Vagina (tissue), 2 donors: ENCODE measurements at regions not wholly inside any gene's neighbourhood (a gene's known extent, or its start where the extent isn't known, plus 50 kb on each side); places are given as distances from the start of the nearest gene placed in this dataset.

Experiments
- DNase-seq, 2 donors: peaks; one replicate each; pipeline ENCODE4 v3.0.0-alpha.2; 2017; ENCODE audit errors: extremely low spot score in 2 of 2
- H3K27ac ChIP-seq: fragments of 200-600 bp; sonication (generic); one replicate; pipeline ENCODE4 v1.5.1; 2019
- H3K27me3 ChIP-seq: fragments of 200-600 bp; sonication (generic); one replicate; pipeline ENCODE4 v1.5.1; 2019
- H3K36me3 ChIP-seq, 2 donors: fragments of 200-600 bp; sonication (generic); one replicate each; pipeline ENCODE4 v1.5.1; 2017 to 2019
- H3K4me1 ChIP-seq: fragments of 200-600 bp; sonication (generic); one replicate; pipeline ENCODE4 v1.5.1; 2019
- H3K4me3 ChIP-seq, 2 donors: fragments of 200-600 bp; sonication (generic); 1 replicate in 1 of 2; 2 replicates in 1 of 2; pipeline ENCODE4 v1.5.1; 2016 to 2019
- H3K9me3 ChIP-seq: fragments of 200-600 bp; sonication (generic); one replicate; pipeline ENCODE4 v1.5.1; 2019
- CTCF ChIP-seq, 3 experiments: fragments of 450-650 bp in 2 of 3; fragments of 200-600 bp in 1 of 3; sonication (generic) in 1 of 3; IDR thresholded peaks; one replicate each; pipeline ENCODE4 v1.5.1; 2017 to 2019; ENCODE audit warnings: antibody characterized with exemption in 3 of 3, mild to moderate bottlenecking in 2 of 3, moderate library complexity in 2 of 3
- POLR2A ChIP-seq, 2 donors: fragments of 450-650 bp; IDR thresholded peaks; one replicate each; pipeline ENCODE4 v1.6.1; 2017; ENCODE audit warnings: antibody characterized with exemption in 2 of 2, mild to moderate bottlenecking in 2 of 2, moderate library complexity in 2 of 2
- POLR2AphosphoS5 ChIP-seq, 2 donors: sonication (generic); formaldehyde crosslinking; IDR thresholded peaks; one replicate each; pipeline ENCODE4 v1.9.0; 2017; ENCODE audit warnings: antibody characterized with exemption in 2 of 2, mild to moderate bottlenecking in 2 of 2, low read depth in 1 of 2; ENCODE audit not compliant: insufficient read depth in 1 of 2
- intact Hi-C: fragments of 100-400 bp; cut with DNase I; formaldehyde crosslinking; loops from one replicate; pipeline ENCODE4 v1.15.1; 2023

- Histone ChIP-seq H3K9me3 (no peaks in the 10 kb centered on the region), H3K4me3 (no peak overlapping the region), H3K4me1 (no peaks in the 10 kb centered on the region), H3K27ac (no peak overlapping the region), H3K36me3 (no peaks in the 10 kb centered on the region), H3K27me3 (no peaks in the 10 kb centered on the region)
- intact Hi-C loops: no loop called here
- TF ChIP-seq CTCF (IDR thresholded peaks at IDR 0.05) (no peak), POLR2AphosphoS5 (IDR thresholded peaks at IDR 0.05; ENCODE audit: insufficient read depth in 1 of 2, low read depth in 1 of 2) (no peak), POLR2A (IDR thresholded peaks at IDR 0.05) (no peak)
- DNase-seq: no peak
Measured at GRCh38 chr10:84987039-84987438, 658.6 kb downstream of the CCSER2 start.

GRCh38 chr10:84988011-84988410 is 659.6 kb downstream of the CCSER2 start:
- Histone ChIP-seq H3K4me3 (no peak overlapping the region), H3K27ac (no peak overlapping the region), H3K9me3 (no peaks in the 10 kb centered on the region), H3K27me3 (no peaks in the 10 kb centered on the region), H3K36me3 (no peaks in the 10 kb centered on the region), H3K4me1 (no peaks in the 10 kb centered on the region)
- TF ChIP-seq POLR2A (IDR thresholded peaks at IDR 0.05) (no peak), POLR2AphosphoS5 (IDR thresholded peaks at IDR 0.05; ENCODE audit: insufficient read depth in 1 of 2, low read depth in 1 of 2) (no peak), CTCF (IDR thresholded peaks at IDR 0.05) (no peak)
- no peak for DNase-seq
- intact Hi-C loops: no loop called here

GRCh38 chr10:84990713-84991112 is 662.3 kb downstream of the CCSER2 start:
- Histone ChIP-seq H3K36me3 (no peaks in the 10 kb centered on the region), H3K4me3 (no peak overlapping the region), H3K9me3 (no peaks in the 10 kb centered on the region), H3K27me3 (no peaks in the 10 kb centered on the region), H3K27ac (no peak overlapping the region), H3K4me1 (no peaks in the 10 kb centered on the region)
- TF ChIP-seq POLR2A (IDR thresholded peaks at IDR 0.05) (no peak), POLR2AphosphoS5 (IDR thresholded peaks at IDR 0.05; ENCODE audit: insufficient read depth in 1 of 2, low read depth in 1 of 2) (no peak), CTCF (IDR thresholded peaks at IDR 0.05) (no peak)
- intact Hi-C loops: no loop called here
- no peak for DNase-seq

GRCh38 chr10:84991301-84991700 is 662.9 kb downstream of the CCSER2 start:
- intact Hi-C loops: no loop called here

More at GRCh38 chr10:84991301-84991700, 662.9 kb downstream of the CCSER2 start:
- no peaks in the 10 kb centered on the region for H3K4me1 ChIP-seq
- no peaks in the 10 kb centered on the region for H3K36me3 ChIP-seq
- H3K27me3 ChIP-seq: no peaks in the 10 kb centered on the region
- TF ChIP-seq POLR2AphosphoS5 (IDR thresholded peaks at IDR 0.05; ENCODE audit: insufficient read depth in 1 of 2, low read depth in 1 of 2): no peak
- no peak for TF ChIP-seq POLR2A (IDR thresholded peaks at IDR 0.05)
- TF ChIP-seq CTCF (IDR thresholded peaks at IDR 0.05): no peak
- H3K9me3 ChIP-seq: no peaks in the 10 kb centered on the region
- no peak for DNase-seq
- H3K4me3 ChIP-seq: no peak overlapping the region
- no peak overlapping the region for H3K27ac ChIP-seq
